HepG2 (cell line): ENCODE measurements at regions not wholly inside any gene's neighbourhood (a gene's known extent, or its start where the extent isn't known, plus 50 kb on each side); places are given as distances from the start of the nearest gene placed in this dataset.

ENCODE experiments used
- ATAC-seq: fragments of 200-7000 bp; cut with Tn5 transposase; 3 replicates; pipeline ENCODE4 v1.9.1; 2020; ENCODE audit warnings: mild to moderate bottlenecking, moderate library complexity
- BruUV-seq: library from RNA; stranded (reverse); fragments of 400-500 nt; replicated peaks from 2 replicates; lab custom pipeline; 2021; lab: Mats Ljungman, UMichigan
- CTCF ChIA-PET: fragments of 300-600 bp; formaldehyde crosslinking; extraction: SDS; loops from one replicate; lab custom pipeline; 2021; ENCODE audit warnings: low total read pairs, inconsistent platforms, low intra/inter-chr PET ratio; lab: Yijun Ruan, JAX
- POLR2A ChIA-PET: fragments of 350-600 bp; sonication (Branson Sonifier 250); formaldehyde crosslinking; loops from one replicate; lab custom pipeline; 2020; ENCODE audit warnings: antibody characterized with exemption, inconsistent platforms; lab: Yijun Ruan, JAX
- DNase-seq: peaks from one replicate; pipeline ENCODE4 v3.0.0-alpha.2; 2015; ENCODE audit warnings: low spot score
- FAIRE-seq: peaks from 3 replicates; lab custom pipeline; 2011; peaks lifted over from hg19 to GRCh38; lab: Jason Lieb, UNC
- H2AFZ ChIP-seq: one replicate; pipeline ENCODE4 v1.6.1; 2011; ENCODE audit warnings: low read length, inconsistent platforms
- H3K27ac ChIP-seq: fragments of 300-600 bp; 3 replicates; pipeline ENCODE4 v1.8.0; 2011; ENCODE audit warnings: mixed run types, mild to moderate bottlenecking, mixed read lengths, low read length, inconsistent platforms; ENCODE audit not compliant: insufficient read depth; ENCODE audit errors: extremely low read length
- H3K27me3 ChIP-seq, 2 experiments: fragments of 200-600 bp in 1 of 2; 2 replicates in 1 of 2; 3 replicates in 1 of 2; pipeline versions ENCODE4 v1.6.0 to v1.8.0; 2011; ENCODE audit warnings: low read length in 2 of 2, mild to moderate bottlenecking in 2 of 2, moderate library complexity in 2 of 2, inconsistent platforms in 1 of 2; ENCODE audit not compliant: insufficient read depth in 2 of 2, control insufficient read depth in 1 of 2
- H3K36me3 ChIP-seq, 2 experiments: fragments of 200-600 bp in 1 of 2; replicated peaks in 1 of 2; 2 replicates in 1 of 2; 3 replicates in 1 of 2; pipeline versions ENCODE4 v1.5.1 to v1.8.0; 2011; ENCODE audit warnings: low read length in 2 of 2, inconsistent platforms in 1 of 2; ENCODE audit not compliant: insufficient read depth in 2 of 2, control insufficient read depth in 1 of 2
- H3K4me1 ChIP-seq: 2 replicates; pipeline ENCODE4 v1.5.1; 2012; ENCODE audit warnings: low read length, inconsistent platforms; ENCODE audit not compliant: insufficient read depth
- H3K4me2 ChIP-seq: 2 replicates; pipeline ENCODE4 v1.6.0; 2011; ENCODE audit warnings: low read depth, low read length, inconsistent platforms
- H3K4me3 ChIP-seq, 3 experiments: fragments of 200-600 bp in 1 of 3; sonication (generic), shearing (Covaris generic) in 1 of 3; replicated peaks in 1 of 3; 2 replicates each; pipeline ENCODE4 v1.5.1; 2011 to 2016; ENCODE audit warnings: low read length in 3 of 3, inconsistent platforms in 2 of 3, low read depth in 2 of 3, mild to moderate bottlenecking in 2 of 3, control low read depth in 1 of 3, mixed read lengths in 1 of 3; ENCODE audit not compliant: insufficient read depth in 1 of 3
- H3K79me2 ChIP-seq: one replicate; pipeline ENCODE4 v1.6.1; 2011; ENCODE audit warnings: low read length, inconsistent platforms; ENCODE audit not compliant: insufficient read depth
- H3K9ac ChIP-seq: 2 replicates; pipeline ENCODE4 v1.6.0; 2011; ENCODE audit warnings: mild to moderate bottlenecking, low read depth, low read length, inconsistent platforms; ENCODE audit not compliant: insufficient read depth
- H3K9me3 ChIP-seq: 2 replicates; pipeline ENCODE4 v1.5.1; 2012; ENCODE audit warnings: mild to moderate bottlenecking, low read length
- H4K20me1 ChIP-seq: 2 replicates; pipeline ENCODE4 v1.6.0; 2011; ENCODE audit warnings: inconsistent platforms, mild to moderate bottlenecking, low read length, moderate library complexity; ENCODE audit not compliant: insufficient read depth
- GTF2F1 ChIP-seq: fragments of 150-350 bp; IDR thresholded peaks from 2 replicates; pipeline ENCODE4 v1.6.1; 2014; ENCODE audit warnings: low read length
- IRF2 ChIP-seq: IDR thresholded peaks from 2 replicates; pipeline ENCODE4 v1.6.1; 2018; ENCODE audit warnings: missing genetic modification reagents, missing compliant biosample characterization
- KLF16 ChIP-seq, 2 experiments: sonication (generic) in 1 of 2; formaldehyde crosslinking in 1 of 2; IDR thresholded peaks; 2 replicates each; pipeline versions ENCODE4 v1.6.1 to v1.8.0; 2016 to 2023; ENCODE audit warnings: missing genetic modification reagents in 2 of 2, missing compliant biosample characterization in 1 of 2
- MAX ChIP-seq: IDR thresholded peaks from 2 replicates; pipeline ENCODE4 v1.6.1; 2012; ENCODE audit warnings: inconsistent platforms
- REST ChIP-seq, 2 experiments: IDR thresholded peaks; 2 replicates each; pipeline ENCODE4 v1.6.1; 2011 to 2012; ENCODE audit warnings: low read length in 2 of 2, borderline replicate concordance in 1 of 2, low read depth in 1 of 2, mild to moderate bottlenecking in 1 of 2, moderate library complexity in 1 of 2
- SP5 ChIP-seq: IDR thresholded peaks from 2 replicates; pipeline ENCODE4 v1.6.1; 2016; ENCODE audit warnings: low read depth, borderline replicate concordance
- TARDBP ChIP-seq: sonication (generic); formaldehyde crosslinking; IDR thresholded peaks from 2 replicates; pipeline ENCODE4 v1.8.0; 2022; ENCODE audit warnings: mild to moderate bottlenecking, missing genetic modification reagents
- THAP9 ChIP-seq: sonication (generic); formaldehyde crosslinking; IDR thresholded peaks from 2 replicates; pipeline ENCODE4; 2020; ENCODE audit warnings: missing genetic modification reagents, mild to moderate bottlenecking, borderline replicate concordance
- ZNF331 ChIP-seq: sonication (generic); formaldehyde crosslinking; IDR thresholded peaks from 2 replicates; pipeline ENCODE4 v1.4.0; 2020; ENCODE audit warnings: missing genetic modification reagents
- ZNF546 ChIP-seq: sonication (generic); formaldehyde crosslinking; conservative IDR thresholded peaks from 2 replicates; pipeline ENCODE4 v1.8.1; 2023; ENCODE audit warnings: mild to moderate bottlenecking, missing genetic modification reagents
- ZNF629 ChIP-seq: sonication (generic); formaldehyde crosslinking; conservative IDR thresholded peaks from 2 replicates; pipeline ENCODE4 v1.5.0; 2020; ENCODE audit warnings: missing genetic modification reagents
- ZNF761 ChIP-seq: sonication (generic); formaldehyde crosslinking; conservative IDR thresholded peaks from 2 replicates; pipeline ENCODE4 v1.4.0; 2020; ENCODE audit warnings: mild to moderate bottlenecking, missing genetic modification reagents
- ZSCAN9 ChIP-seq: IDR thresholded peaks from 2 replicates; pipeline ENCODE4 v1.6.1; 2016; ENCODE audit warnings: borderline replicate concordance
- WGBS: methylation state at CpG from one replicate; pipeline ENCODE4 v1.1.6; 2017; ENCODE audit warnings: low lambda C conversion rate; 5-methylcytosine and 5-hydroxymethylcytosine counted together
- in situ Hi-C: cut with HindIII; loops from 2 replicates; pipeline ENCODE4 v1.10.0; 2017; ENCODE audit warnings: low pct_unique_long_range_greater_than_20kb; ENCODE audit not compliant: extremely low pct_ligation_motif_present
- intact Hi-C: fragments of 100-400 bp; cut with micrococcal nuclease; formaldehyde crosslinking; loops from one replicate; pipeline ENCODE4 v1.10.0; 2022; ENCODE audit not compliant: unreplicated experiment

GRCh38 chr5:116650544-116650943 lies 75.9 kb upstream of the SEMA6A start (continued):
- no peak for TF ChIP-seq THAP9 (CRISPR knock-in tag)
- no peak for TF ChIP-seq ZNF546 (CRISPR knock-in tag)

GRCh38 chr5:116646611-116647289 lies 72.1 kb upstream of the SEMA6A start:
- intact Hi-C loops, result loop anchor here (5.0 kb wide), 1 partner anchor 69 kb away; no protein-coding TSS in a partner anchor
- peaks cover 34% of the 10 kb centered on the region for H3K4me1 ChIP-seq
- H3K27ac ChIP-seq, result no peak overlapping the region
- CTCF ChIA-PET, result no interaction called here
- POLR2A ChIA-PET, result no interaction called here
- 25% methylated on average over 9 of the region's 10 CpGs for WGBS
- DNase-seq (peak; percentile 90), FAIRE-seq (peak; percentile 75), ATAC-seq (peak; percentile 100)
- peak overlapping the region; percentile 46; the same call in 1 of the 2 replicates for H3K4me2 ChIP-seq
- no peak overlapping the region for H3K4me3 ChIP-seq
- no peak overlapping the region for H2AFZ ChIP-seq
- in situ Hi-C loops, result no loop called here
- no peaks in the 10 kb centered on the region for H3K36me3 ChIP-seq
- H3K9ac ChIP-seq, result no peak overlapping the region
- BruUV-seq, result no TSS peak
- H3K27me3 ChIP-seq, result no peaks in the 10 kb centered on the region
- H3K79me2 ChIP-seq, result no peaks in the 10 kb centered on the region
- H3K9me3 ChIP-seq, result no peaks in the 10 kb centered on the region
- no peaks in the 10 kb centered on the region for H4K20me1 ChIP-seq
- TF ChIP-seq KLF16 (CRISPR knock-in tag; IDR thresholded peaks at IDR 0.05) (peak in 1 of 2 experiments; percentile 78; a peak in 2 of 4 replicates), MAX (no peak), ZNF331 (peak; percentile 80; the same call in 1 of the 2 replicates), ZSCAN9 (CRISPR knock-in tag) (0 out of 2 replicates have a peak, but pooled peaks have one; percentile 26), GTF2F1 (no peak), SP5 (peak; percentile 96), IRF2 (CRISPR knock-in tag) (peak; percentile 77), ZNF629 (peak; percentile 52), REST (IDR thresholded peaks at IDR 0.05; ENCODE audit: borderline replicate concordance in 1 of 2, low read depth in 1 of 2, low read length in 2 of 2) (0 out of 4 replicates have a peak, but pooled peaks of 1 of the 2 experiments have one; percentile 23), ZNF761 (peak; percentile 71; the same call in 1 of the 2 replicates), TARDBP (CRISPR knock-in tag) (peak; percentile 75; the same call in 1 of the 2 replicates)
